Endothelial cell of umbilical vein (primary cell): ENCODE measurements at regions not wholly inside any gene's neighbourhood (a gene's known extent, or its start where the extent isn't known, plus 50 kb on each side); places are given as distances from the start of the nearest gene placed in this dataset.

Experiments used
- BruUV-seq: library from RNA; stranded (reverse); fragments of 400-500 nt; replicated peaks from 2 replicates; lab custom pipeline; 2021; lab: Mats Ljungman, UMichigan
- CTCF ChIA-PET: fragments of 300-600, 350-600 bp; sonication (Branson Sonifier 250); formaldehyde crosslinking; loops from one replicate; lab custom pipeline; 2021; ENCODE audit warnings: antibody characterized with exemption, inconsistent platforms; lab: Charles Lee
- POLR2A ChIA-PET: fragments of 300-600, 350-600 bp; sonication (Branson Sonifier 250); formaldehyde crosslinking; loops from one replicate; lab custom pipeline; 2021; ENCODE audit warnings: antibody characterized with exemption, inconsistent platforms; lab: Charles Lee
- DNase-seq: peaks from one replicate; pipeline ENCODE4 v3.0.0-alpha.2; 2011; ENCODE audit warnings: low read depth, low spot score
- FAIRE-seq: peaks from 2 replicates; lab custom pipeline; 2011; peaks lifted over from hg19 to GRCh38; lab: Jason Lieb, UNC
- H2AFZ ChIP-seq: 2 replicates; pipeline ENCODE4 v1.6.0; 2012; ENCODE audit warnings: low read depth, low read length, control low read depth, inconsistent platforms
- H3K27ac ChIP-seq: 2 replicates; pipeline ENCODE4 v1.5.1; 2011; ENCODE audit warnings: low read depth, mild to moderate bottlenecking, control low read depth, low read length, moderate library complexity; ENCODE audit not compliant: insufficient read depth
- H3K27me3 ChIP-seq, 2 experiments: 2 replicates each; pipeline versions ENCODE4 v1.6.0 to v1.6.1; 2011; ENCODE audit warnings: low read length in 2 of 2, mixed read lengths in 1 of 2; ENCODE audit not compliant: control insufficient read depth in 2 of 2, insufficient read depth in 2 of 2
- H3K36me3 ChIP-seq, 2 experiments: 2 replicates in 1 of 2; 3 replicates in 1 of 2; pipeline ENCODE4 v1.5.1; 2011; ENCODE audit warnings: low read length in 2 of 2, mild to moderate bottlenecking in 1 of 2, moderate library complexity in 1 of 2; ENCODE audit not compliant: control insufficient read depth in 2 of 2, insufficient read depth in 2 of 2; ENCODE audit errors: extremely low read depth in 1 of 2
- H3K4me1 ChIP-seq: 3 replicates; pipeline ENCODE4 v1.5.1; 2011; ENCODE audit warnings: mild to moderate bottlenecking, low read length; ENCODE audit not compliant: control insufficient read depth, insufficient read depth; ENCODE audit errors: extremely low read depth
- H3K4me2 ChIP-seq: 2 replicates; pipeline ENCODE4 v1.6.1; 2011; ENCODE audit warnings: low read length, control low read depth, mixed read lengths; ENCODE audit not compliant: insufficient read depth
- H3K4me3 ChIP-seq, 3 experiments: fragments of 200-600 bp in 1 of 3; sonication (generic), shearing (Covaris generic) in 1 of 3; replicated peaks in 1 of 3; 2 replicates each; pipeline ENCODE4 v1.5.1; 2011 to 2016; ENCODE audit warnings: control low read depth in 3 of 3, low read length in 3 of 3, mild to moderate bottlenecking in 2 of 3, inconsistent platforms in 1 of 3, low read depth in 1 of 3, moderate library complexity in 1 of 3; ENCODE audit not compliant: insufficient read depth in 1 of 3
- H3K79me2 ChIP-seq: 2 replicates; pipeline ENCODE4 v1.6.0; 2012; ENCODE audit warnings: low read length, inconsistent platforms; ENCODE audit not compliant: control insufficient read depth, insufficient read depth
- H3K9ac ChIP-seq: replicated peaks from 2 replicates; pipeline ENCODE3; 2011; ENCODE audit warnings: low read length, control low read depth; ENCODE audit not compliant: insufficient read depth; ENCODE audit errors: extremely low read depth
- H3K9me1 ChIP-seq: replicated peaks from 3 replicates; pipeline ENCODE4 v1.6.0; 2011; ENCODE audit warnings: mild to moderate bottlenecking, low read length; ENCODE audit not compliant: control insufficient read depth, insufficient read depth; ENCODE audit errors: extremely low read depth
- H3K9me3 ChIP-seq: replicated peaks from 2 replicates; pipeline ENCODE4 v1.5.1; 2012; ENCODE audit warnings: low read length, inconsistent platforms; ENCODE audit not compliant: control insufficient read depth, insufficient read depth
- H4K20me1 ChIP-seq: replicated peaks from 2 replicates; pipeline ENCODE3; 2011; ENCODE audit warnings: mild to moderate bottlenecking, low read length; ENCODE audit not compliant: control insufficient read depth, insufficient read depth; ENCODE audit errors: extremely low read depth
- CTCF ChIP-seq, 2 donors: IDR thresholded peaks; 1 replicate in 1 of 2; 2 replicates in 1 of 2; pipeline ENCODE4 v1.5.1; 2011; ENCODE audit warnings: low read length in 2 of 2, mild to moderate bottlenecking in 2 of 2, moderate library complexity in 2 of 2, control low read depth in 1 of 2, inconsistent platforms in 1 of 2, low read depth in 1 of 2; ENCODE audit not compliant: insufficient read depth in 1 of 2; ENCODE audit errors: extremely low read depth in 1 of 2
- EZH2 ChIP-seq: IDR thresholded peaks from 2 replicates; pipeline ENCODE4 v1.6.1; 2012; ENCODE audit warnings: borderline replicate concordance, low read depth, mild to moderate bottlenecking, moderate library complexity, low read length, inconsistent platforms; ENCODE audit not compliant: severe bottlenecking
- FOS ChIP-seq: IDR thresholded peaks from 2 replicates; pipeline ENCODE4 v1.6.1; 2011; ENCODE audit warnings: mild to moderate bottlenecking, low read length, moderate library complexity, borderline replicate concordance; ENCODE audit not compliant: insufficient read depth
- GATA2 ChIP-seq: IDR thresholded peaks from 2 replicates; pipeline ENCODE4 v1.7.0; 2011; ENCODE audit warnings: low read depth, mild to moderate bottlenecking, moderate library complexity, mixed read lengths, low read length; ENCODE audit not compliant: insufficient read length, insufficient read depth
- JUN ChIP-seq: IDR thresholded peaks from 2 replicates; pipeline ENCODE4 v1.6.1; 2011; ENCODE audit warnings: borderline replicate concordance, low read depth; ENCODE audit not compliant: insufficient read length, insufficient read depth
- MAX ChIP-seq: IDR thresholded peaks from 2 replicates; pipeline ENCODE4 v1.6.1; 2011; ENCODE audit not compliant: insufficient read depth, insufficient read length
- MYC ChIP-seq: IDR thresholded peaks from one replicate; pipeline ENCODE4 v1.6.1; 2011; ENCODE audit warnings: mild to moderate bottlenecking, low read depth, low read length
- POLR2A ChIP-seq: IDR thresholded peaks from 2 replicates; pipeline ENCODE4 v1.6.1; 2012; ENCODE audit warnings: low read depth, mild to moderate bottlenecking, control low read depth, low read length
- POLR2AphosphoS5 ChIP-seq: IDR thresholded peaks from 2 replicates; pipeline ENCODE4 v1.6.1; 2012; ENCODE audit warnings: low read depth, mild to moderate bottlenecking, control low read depth, low read length, moderate library complexity; ENCODE audit not compliant: insufficient read depth
- dilution Hi-C: fragments of 300-500 bp; cut with MboI; formaldehyde crosslinking; loops from one replicate; pipeline ENCODE4 v1.15.0; 2019; ENCODE audit warnings: low sequenced_read_pairs; ENCODE audit not compliant: extremely low pct_ligation_motif_present
- intact Hi-C: fragments of 100-400 bp; cut with micrococcal nuclease; formaldehyde crosslinking; loops from one replicate; pipeline ENCODE4 v1.10.0; 2022

- Histone ChIP-seq H3K9ac (no peak overlapping the region), H3K4me3 (no peak overlapping the region), H4K20me1 (no peaks in the 10 kb centered on the region), H3K9me3 (no peaks in the 10 kb centered on the region), H2AFZ (no peak overlapping the region), H3K79me2 (no peaks in the 10 kb centered on the region), H3K4me2 (no peak overlapping the region), H3K36me3 (no peaks in the 10 kb centered on the region), H3K9me1 (no peaks in the 10 kb centered on the region), H3K4me1 (no peaks in the 10 kb centered on the region), H3K27me3 (no peaks in the 10 kb centered on the region), H3K27ac (no peak overlapping the region)
- BruUV-seq: no TSS peak
- POLR2A ChIA-PET: no interaction called here
- intact Hi-C loops: no loop called here
- CTCF ChIA-PET: interaction anchor here (1.3 kb wide), 1 partner anchor 14 kb away, joined by 3 read pairs; no protein-coding TSS in a partner anchor
- FAIRE-seq (no peak), DNase-seq (no peak)
- TF ChIP-seq EZH2 (no peak), MAX (no peak), JUN (no peak), FOS (no peak), GATA2 (no peak), CTCF (IDR thresholded peaks at IDR 0.05; ENCODE audit: extremely low read depth in 1 of 2, insufficient read depth in 1 of 2, low read depth in 1 of 2, low read length in 2 of 2) (no peak), POLR2AphosphoS5 (no peak), POLR2A (no peak), MYC (no peak)
- dilution Hi-C loops: no loop called here
Observed at GRCh38 chr7:125326666-125327255, 397.1 kb upstream of the POT1 start.
